ENCODE measurements at regions not wholly inside any gene's neighbourhood (a gene's known extent, or its start where the extent isn't known, plus 50 kb on each side); places are given as distances from the start of the nearest gene placed in this dataset.

DNA sequence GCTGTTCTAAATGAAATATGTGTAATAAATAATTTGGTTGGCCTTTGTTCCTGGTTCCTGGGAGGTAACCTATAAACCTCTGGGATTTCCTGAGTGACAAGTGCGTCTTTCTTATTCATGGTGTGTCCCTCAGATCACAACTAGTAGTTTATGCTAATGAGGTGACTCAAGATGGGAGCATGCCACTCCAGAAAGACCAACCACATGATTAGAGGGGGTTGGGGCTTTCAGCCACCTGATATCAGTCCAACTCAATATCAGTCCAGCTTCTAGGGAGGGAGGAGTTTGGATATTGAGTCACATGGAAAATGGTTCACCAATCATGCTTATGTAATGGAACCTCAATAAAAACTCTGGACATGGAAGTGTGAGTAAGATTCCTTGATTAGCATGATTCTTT, 96.6 kb downstream of the QPCT start:
- 88 to 95% (median 93%) methylated on average over 1 of the region's 1 CpG for WGBS, 4 donors
- Histone ChIP-seq H3K36me3 (replicated peaks in 1 of 2) (no peaks in the 10 kb centered on the region), H3K4me3 (no peak overlapping the region), H3K4me1 (replicated peaks in 1 of 2) (no peaks in the 10 kb centered on the region), H3K27ac (no peak overlapping the region), H3K27me3 (no peaks in the 10 kb centered on the region), H3K9me3 (replicated peaks in 1 of 3) (no peaks in the 10 kb centered on the region)
- no peak for TF ChIP-seq POLR2A (IDR thresholded peaks at IDR 0.05)
- TF ChIP-seq, protein P1, sequence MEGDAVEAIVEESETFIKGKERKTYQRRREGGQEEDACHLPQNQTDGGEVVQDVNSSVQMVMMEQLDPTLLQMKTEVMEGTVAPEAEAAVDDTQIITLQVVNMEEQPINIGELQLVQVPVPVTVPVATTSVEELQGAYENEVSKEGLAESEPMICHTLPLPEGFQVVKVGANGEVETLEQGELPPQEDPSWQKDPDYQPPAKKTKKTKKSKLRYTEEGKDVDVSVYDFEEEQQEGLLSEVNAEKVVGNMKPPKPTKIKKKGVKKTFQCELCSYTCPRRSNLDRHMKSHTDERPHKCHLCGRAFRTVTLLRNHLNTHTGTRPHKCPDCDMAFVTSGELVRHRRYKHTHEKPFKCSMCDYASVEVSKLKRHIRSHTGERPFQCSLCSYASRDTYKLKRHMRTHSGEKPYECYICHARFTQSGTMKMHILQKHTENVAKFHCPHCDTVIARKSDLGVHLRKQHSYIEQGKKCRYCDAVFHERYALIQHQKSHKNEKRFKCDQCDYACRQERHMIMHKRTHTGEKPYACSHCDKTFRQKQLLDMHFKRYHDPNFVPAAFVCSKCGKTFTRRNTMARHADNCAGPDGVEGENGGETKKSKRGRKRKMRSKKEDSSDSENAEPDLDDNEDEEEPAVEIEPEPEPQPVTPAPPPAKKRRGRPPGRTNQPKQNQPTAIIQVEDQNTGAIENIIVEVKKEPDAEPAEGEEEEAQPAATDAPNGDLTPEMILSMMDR (IDR thresholded peaks at IDR 0.05), result no peak
- intact Hi-C loops (cut with DNase I), result no loop called here
- no peak for DNase-seq

DNA sequence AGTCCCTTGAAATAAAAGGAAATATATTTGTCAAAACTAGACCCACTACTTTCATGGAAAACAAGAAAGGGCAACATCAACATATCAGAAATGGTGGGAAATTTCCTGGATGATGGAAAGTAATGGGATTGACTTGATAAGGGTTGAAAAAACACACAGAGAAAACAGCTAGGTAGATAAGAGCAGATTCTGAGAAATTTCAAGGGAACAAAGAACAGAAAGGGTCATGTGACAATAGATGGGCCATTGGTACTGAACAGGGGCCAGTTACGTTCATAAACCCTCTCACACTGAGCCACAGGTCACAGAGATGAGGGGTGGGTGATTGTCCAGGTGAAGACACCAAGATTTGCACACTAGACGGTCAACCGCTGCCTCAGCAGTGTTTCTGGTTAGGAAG, 98.7 kb downstream of the QPCT start:
- WGBS, 4 donors, result 85 to 95% (median 88%) methylated on average over 3 of the region's 3 CpGs
- Histone ChIP-seq H3K9me3 (replicated peaks in 1 of 3) (no peaks in the 10 kb centered on the region), H3K27ac (no peak overlapping the region), H3K4me3 (no peak overlapping the region), H3K36me3 (replicated peaks in 1 of 2) (no peaks in the 10 kb centered on the region), H3K4me1 (replicated peaks in 1 of 2) (no peaks in the 10 kb centered on the region), H3K27me3 (no peaks in the 10 kb centered on the region)
- DNase-seq, result no peak
- TF ChIP-seq, protein P1 (IDR thresholded peaks at IDR 0.05), result no peak
- TF ChIP-seq POLR2A (IDR thresholded peaks at IDR 0.05), result no peak
- intact Hi-C loops (cut with DNase I), result no loop called here

DNA sequence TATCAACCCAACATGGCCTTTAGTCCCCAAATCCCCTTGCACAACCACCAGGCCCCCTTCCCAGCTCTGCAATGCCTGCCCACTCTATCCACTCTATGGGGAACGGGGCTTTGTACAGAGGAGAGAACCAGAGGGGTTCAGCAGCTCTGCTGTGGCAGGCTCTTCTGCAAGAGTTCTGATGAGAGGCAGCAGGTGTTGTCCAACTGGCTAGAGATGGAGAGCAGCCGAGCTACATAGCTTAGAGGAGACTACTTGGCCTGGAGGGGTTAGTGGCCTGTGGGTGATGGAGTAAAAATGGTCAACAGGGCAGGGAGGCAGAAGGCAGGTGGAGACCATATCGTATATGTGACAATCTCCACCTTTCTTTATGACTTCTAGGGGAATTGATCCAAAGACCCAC, 103.0 kb downstream of the QPCT start:
- Histone ChIP-seq H3K4me1 (replicated peaks in 1 of 2) (no peaks in the 10 kb centered on the region), H3K27me3 (no peaks in the 10 kb centered on the region), H3K4me3 (no peak overlapping the region), H3K27ac (no peak overlapping the region), H3K9me3 (replicated peaks in 1 of 3) (no peaks in the 10 kb centered on the region), H3K36me3 (replicated peaks in 1 of 2) (no peaks in the 10 kb centered on the region)
- TF ChIP-seq POLR2A (IDR thresholded peaks at IDR 0.05), result no peak
- TF ChIP-seq, protein P1 (IDR thresholded peaks at IDR 0.05), result no peak
- WGBS, 4 donors, result 65 to 89% (median 77%) methylated on average over 2 to 3 of the region's 3 CpGs
- intact Hi-C loops (cut with DNase I), result no loop called here
- no peak for DNase-seq

DNA sequence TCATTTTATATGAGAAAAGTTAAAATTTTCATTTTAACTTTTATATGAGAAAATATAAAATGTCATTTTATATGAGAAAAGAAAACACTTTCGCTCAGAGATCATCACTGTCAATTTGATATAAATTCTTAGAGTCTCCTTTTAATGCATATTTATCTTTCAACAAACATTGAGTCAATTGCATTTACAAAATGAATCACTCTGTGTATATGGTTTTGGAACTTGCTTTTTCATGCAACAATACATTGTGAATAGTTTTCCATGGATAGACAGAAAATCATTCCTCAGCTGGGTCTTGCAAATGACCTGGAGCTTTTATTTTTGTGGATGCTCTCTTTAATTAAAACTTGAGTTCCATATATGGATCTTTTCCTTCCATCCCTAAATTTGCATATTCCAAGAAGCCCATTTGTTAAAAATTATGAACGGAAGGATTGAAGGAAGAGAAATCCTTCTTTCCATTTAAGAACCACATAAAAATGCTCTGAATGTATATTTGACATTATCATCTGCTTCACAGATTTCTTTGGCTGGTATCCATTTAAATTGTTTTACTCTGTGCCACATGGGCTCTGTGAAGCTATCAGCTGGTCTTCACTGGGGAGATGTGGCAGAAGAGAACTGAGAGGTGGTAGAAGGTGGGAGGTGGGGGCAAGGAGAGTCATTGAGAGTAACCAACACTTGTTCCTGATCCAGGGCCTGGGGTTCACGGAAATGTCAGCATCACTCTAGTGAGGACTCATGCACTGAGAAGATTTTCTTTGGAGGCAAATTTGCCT, 104.1 kb downstream of the QPCT start:
- intact Hi-C loops (cut with DNase I), result no loop called here
- no peaks in the 10 kb centered on the region for H3K36me3 ChIP-seq (replicated peaks in 1 of 2)
- no peaks in the 10 kb centered on the region for H3K27me3 ChIP-seq
- H3K9me3 ChIP-seq (replicated peaks in 1 of 3), result no peaks in the 10 kb centered on the region
- no peak for DNase-seq
- no peak overlapping the region for H3K27ac ChIP-seq
- WGBS, 4 donors, result 77 to 85% (median 82%) methylated on average over 3 of the region's 3 CpGs
- TF ChIP-seq, protein P1 (IDR thresholded peaks at IDR 0.05), result no peak
- TF ChIP-seq POLR2A (IDR thresholded peaks at IDR 0.05), result no peak
- no peaks in the 10 kb centered on the region for H3K4me1 ChIP-seq (replicated peaks in 1 of 2)
- H3K4me3 ChIP-seq, result no peak overlapping the region
